Fibroblast of villous mesenchyme (primary cell): ENCODE measurements at regions not wholly inside any gene's neighbourhood (a gene's known extent, or its start where the extent isn't known, plus 50 kb on each side); places are given as distances from the start of the nearest gene placed in this dataset.
"Not testable (repeated sequence)": the region's sequence is repeated elsewhere in the genome, so short reads cannot be mapped to it uniquely, and the experiment has no call there.

Experiments used
- DNase-seq: peaks from one replicate; pipeline ENCODE4 v3.0.0-alpha.2; 2010; ENCODE audit warnings: low read depth
- H3K4me3 ChIP-seq: 2 replicates; pipeline ENCODE4 v1.5.1; 2011; ENCODE audit warnings: low read depth, mild to moderate bottlenecking, low read length
- TF ChIP-seq, protein P1 (sequence below): IDR thresholded peaks from 2 replicates; pipeline ENCODE4 v1.5.1; 2012; ENCODE audit warnings: low read depth, mild to moderate bottlenecking, low read length; ENCODE audit not compliant: insufficient read depth

DNA sequence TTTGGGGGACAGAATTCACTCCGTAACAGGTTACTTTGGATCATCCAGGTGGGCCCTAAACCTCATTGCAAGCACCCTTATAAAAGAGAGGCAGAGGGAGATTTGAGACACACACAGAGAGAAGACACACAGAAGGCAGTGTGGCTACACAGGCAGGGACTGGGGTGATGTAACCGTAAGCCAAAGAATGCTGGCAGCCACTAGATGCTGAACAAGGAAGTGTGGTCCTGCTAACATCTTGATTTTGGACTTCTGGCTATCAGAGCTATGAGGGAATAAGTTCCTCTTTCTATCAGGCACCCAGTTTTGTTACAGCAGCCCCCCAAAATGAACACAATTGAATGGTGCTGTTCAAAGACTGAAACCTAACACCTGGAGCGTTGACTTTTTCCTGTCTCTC is 191.3 kb upstream of the MYLIP start:
- no peak for DNase-seq
- H3K4me3 ChIP-seq = no peak overlapping the region
- TF ChIP-seq, protein P1, sequence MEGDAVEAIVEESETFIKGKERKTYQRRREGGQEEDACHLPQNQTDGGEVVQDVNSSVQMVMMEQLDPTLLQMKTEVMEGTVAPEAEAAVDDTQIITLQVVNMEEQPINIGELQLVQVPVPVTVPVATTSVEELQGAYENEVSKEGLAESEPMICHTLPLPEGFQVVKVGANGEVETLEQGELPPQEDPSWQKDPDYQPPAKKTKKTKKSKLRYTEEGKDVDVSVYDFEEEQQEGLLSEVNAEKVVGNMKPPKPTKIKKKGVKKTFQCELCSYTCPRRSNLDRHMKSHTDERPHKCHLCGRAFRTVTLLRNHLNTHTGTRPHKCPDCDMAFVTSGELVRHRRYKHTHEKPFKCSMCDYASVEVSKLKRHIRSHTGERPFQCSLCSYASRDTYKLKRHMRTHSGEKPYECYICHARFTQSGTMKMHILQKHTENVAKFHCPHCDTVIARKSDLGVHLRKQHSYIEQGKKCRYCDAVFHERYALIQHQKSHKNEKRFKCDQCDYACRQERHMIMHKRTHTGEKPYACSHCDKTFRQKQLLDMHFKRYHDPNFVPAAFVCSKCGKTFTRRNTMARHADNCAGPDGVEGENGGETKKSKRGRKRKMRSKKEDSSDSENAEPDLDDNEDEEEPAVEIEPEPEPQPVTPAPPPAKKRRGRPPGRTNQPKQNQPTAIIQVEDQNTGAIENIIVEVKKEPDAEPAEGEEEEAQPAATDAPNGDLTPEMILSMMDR = no peak

DNA sequence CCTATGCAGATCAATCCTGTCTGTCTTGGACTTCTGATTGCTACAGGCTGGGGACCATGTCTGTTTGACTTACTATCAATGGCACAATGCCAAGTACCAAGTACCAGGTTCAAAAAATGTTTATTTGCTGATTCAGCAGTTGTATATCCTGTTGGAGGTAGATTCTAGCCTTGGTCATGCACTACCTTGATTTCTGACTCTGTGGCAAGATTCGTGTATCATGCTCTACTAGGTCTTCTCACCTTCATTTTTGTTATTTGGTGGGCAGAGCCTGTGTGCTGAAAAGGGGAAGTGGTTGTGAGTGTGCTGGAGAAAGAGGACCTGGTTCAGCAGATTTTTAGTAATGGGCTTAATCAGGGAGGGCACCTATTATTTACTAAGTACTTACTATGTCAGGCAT is 192.4 kb upstream of the MYLIP start:
- no peak for DNase-seq
- TF ChIP-seq, protein P1 = no peak
- H3K4me3 ChIP-seq = no peak overlapping the region

- TF ChIP-seq, protein P1 = no peak
- no peak for DNase-seq
- no peak overlapping the region for H3K4me3 ChIP-seq
These were observed 193.2 kb upstream of the MYLIP start for GRCh38 chr6:15935661-15936060.

DNA sequence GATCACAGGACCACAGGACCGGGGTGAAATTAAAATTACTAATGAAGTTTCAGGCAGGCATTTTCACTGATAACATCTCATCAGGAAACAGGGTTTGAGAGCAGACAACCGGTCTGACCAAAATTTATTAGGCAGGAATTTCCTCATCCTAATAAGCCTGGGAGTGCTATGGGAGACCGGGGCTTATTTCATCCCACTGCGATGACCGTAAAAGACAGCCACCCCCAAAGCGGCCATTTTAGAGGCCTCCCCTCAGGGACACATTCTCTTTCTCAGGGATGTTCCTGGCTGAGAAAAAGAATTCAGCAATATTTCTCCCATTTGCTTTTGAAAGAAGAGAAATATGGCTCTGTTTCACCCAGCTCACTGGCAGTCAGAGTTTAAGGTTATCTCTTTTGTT is 197.2 kb upstream of the MYLIP start:
- not testable (repeated sequence) for H3K4me3 ChIP-seq, DNase-seq

DNA sequence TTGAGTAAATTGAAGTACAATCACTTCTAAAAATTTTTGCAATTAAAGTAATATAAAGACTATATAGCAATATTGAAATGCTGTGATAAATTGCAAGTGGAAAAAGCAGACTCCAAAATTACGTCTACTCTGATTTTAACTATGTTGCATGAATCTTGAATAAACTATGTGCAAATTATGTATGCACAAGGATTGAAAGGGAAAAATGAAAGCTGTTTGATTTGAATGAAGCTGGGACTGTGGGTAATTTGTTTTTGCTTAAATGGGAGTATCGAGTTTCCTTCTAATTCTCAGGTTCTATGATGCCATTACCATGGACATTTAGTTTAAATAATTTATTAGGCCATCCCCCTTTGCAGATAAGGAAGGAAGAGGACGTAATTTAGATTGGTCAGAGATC is 198.7 kb upstream of the MYLIP start:
- H3K4me3 ChIP-seq = no peak overlapping the region
- TF ChIP-seq, protein P1 = no peak
- no peak for DNase-seq

DNA sequence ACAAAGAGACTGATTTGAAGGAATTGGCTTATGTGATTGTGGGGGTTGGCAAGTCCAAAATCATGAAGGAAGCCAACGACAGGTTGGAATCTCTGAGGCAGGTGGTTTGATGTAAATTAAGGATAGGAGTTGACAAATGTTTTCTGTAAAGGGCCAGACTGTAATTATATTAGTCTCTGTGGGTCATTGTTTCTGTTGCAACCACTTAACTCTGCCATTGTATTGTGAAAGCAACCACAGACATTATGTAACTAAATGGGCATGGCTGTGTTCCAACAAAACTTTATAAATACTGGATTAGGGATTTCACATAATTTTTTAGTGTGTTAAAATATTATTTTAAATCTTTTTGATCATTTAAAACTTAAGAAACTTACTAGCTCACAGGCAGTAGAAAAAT is 199.2 kb upstream of the MYLIP start:
- no peak overlapping the region for H3K4me3 ChIP-seq
- TF ChIP-seq, protein P1 = no peak
- DNase-seq = no peak

GRCh38 chr6:15927531-15928225 is 201.2 kb upstream of the MYLIP start:
- TF ChIP-seq, protein P1 = no peak
- H3K4me3 ChIP-seq = no peak overlapping the region
- no peak for DNase-seq
